SK-N-SH treated with all-trans-retinoic acid at 6 μM for 48 hours (cell line): ENCODE measurements at regions not wholly inside any gene's neighbourhood (a gene's known extent, or its start where the extent isn't known, plus 50 kb on each side); places are given as distances from the start of the nearest gene placed in this dataset.

Experiments used
- ATAC-seq: fragments of 200-7000 bp; cut with Tn5 transposase; 3 replicates; pipeline ENCODE4 v1.9.1; 2020; ENCODE audit warnings: mild to moderate bottlenecking, moderate library complexity
- ARNTL ChIP-seq: fragments of 450-650 bp; formaldehyde crosslinking; IDR thresholded peaks from 2 replicates; pipeline ENCODE4 v1.5.0; 2020; ENCODE audit warnings: low read depth, mild to moderate bottlenecking, moderate library complexity, borderline replicate concordance
- BACH2 ChIP-seq: fragments of 250-450 bp; sonication (Bioruptor Pico); IDR thresholded peaks from 2 replicates; pipeline ENCODE4 v1.9.0; 2021; ENCODE audit warnings: mild to moderate bottlenecking, borderline replicate concordance
- CSDC2 ChIP-seq: fragments of 250-450 bp; sonication (Bioruptor Pico); IDR thresholded peaks from 2 replicates; pipeline ENCODE4 v1.5.0; 2020; ENCODE audit warnings: mild to moderate bottlenecking, moderate library complexity
- ESRRG ChIP-seq: fragments of 250-450 bp; sonication (Bioruptor Pico); IDR thresholded peaks from 2 replicates; pipeline ENCODE4 v1.6.1; 2021; ENCODE audit warnings: mild to moderate bottlenecking
- ISL1 ChIP-seq: fragments of 250-450 bp; sonication (Bioruptor Pico); IDR thresholded peaks from 2 replicates; pipeline ENCODE4 v2.1.2; 2022; ENCODE audit warnings: mild to moderate bottlenecking, moderate library complexity
- OSR1 ChIP-seq: fragments of 250-450 bp; sonication (Bioruptor Pico); IDR thresholded peaks from 2 replicates; pipeline ENCODE4 v1.8.0; 2022; ENCODE audit warnings: moderate library complexity, mild to moderate bottlenecking, inconsistent platforms
- PPARA ChIP-seq: fragments of 250-450 bp; sonication (Bioruptor Pico); IDR thresholded peaks from 2 replicates; pipeline ENCODE4 v1.5.0; 2020; ENCODE audit warnings: mild to moderate bottlenecking, borderline replicate concordance
- RARB ChIP-seq: fragments of 250-450 bp; sonication (Bioruptor Pico); IDR thresholded peaks from 2 replicates; pipeline ENCODE4 v1.8.0; 2021; ENCODE audit warnings: mild to moderate bottlenecking, moderate library complexity
- SNAI2 ChIP-seq: fragments of 250-450 bp; sonication (Bioruptor Pico); IDR thresholded peaks from 2 replicates; pipeline ENCODE4 v1.5.0; 2020; ENCODE audit warnings: mild to moderate bottlenecking, moderate library complexity
- TCF4 ChIP-seq: fragments of 250-450 bp; sonication (Bioruptor Pico); IDR thresholded peaks from 2 replicates; pipeline ENCODE4 v1.8.0; 2021; ENCODE audit warnings: mild to moderate bottlenecking, moderate library complexity, borderline replicate concordance
- TOX ChIP-seq: fragments of 250-450 bp; sonication (Bioruptor Pico); IDR thresholded peaks from 2 replicates; pipeline ENCODE4 v1.8.0; 2021; ENCODE audit warnings: mild to moderate bottlenecking, moderate library complexity, borderline replicate concordance
- ZC3H10 ChIP-seq: fragments of 250-450 bp; sonication (Bioruptor Pico); IDR thresholded peaks from 2 replicates; pipeline ENCODE4 v1.5.1; 2021; ENCODE audit warnings: mild to moderate bottlenecking, moderate library complexity
- ZFP3 ChIP-seq: fragments of 250-450 bp; sonication (Bioruptor Pico); IDR thresholded peaks from 2 replicates; pipeline ENCODE4 v1.5.0; 2020; ENCODE audit warnings: mild to moderate bottlenecking, moderate library complexity
- ZNF70 ChIP-seq: fragments of 450-650 bp; formaldehyde crosslinking; IDR thresholded peaks from 2 replicates; pipeline ENCODE4 v1.5.0; 2020; ENCODE audit warnings: mild to moderate bottlenecking, moderate library complexity
- ZNF8 ChIP-seq: fragments of 450-650 bp; formaldehyde crosslinking; IDR thresholded peaks from 2 replicates; pipeline ENCODE4 v1.5.0; 2020; ENCODE audit warnings: mild to moderate bottlenecking, moderate library complexity
- TF ChIP-seq, protein P1 (sequence below): fragments of 250-450 bp; sonication (Bioruptor Pico); IDR thresholded peaks from 2 replicates; pipeline ENCODE4 v1.8.0; 2020; ENCODE audit warnings: mild to moderate bottlenecking, moderate library complexity, borderline replicate concordance
- TF ChIP-seq, protein P2 (sequence below): fragments of 250-450 bp; sonication (Bioruptor Pico); IDR thresholded peaks from 2 replicates; pipeline ENCODE4 v1.5.1; 2020; ENCODE audit warnings: low read depth, mild to moderate bottlenecking, moderate library complexity
- TF ChIP-seq, protein P3 (sequence below): fragments of 250-450 bp; sonication (Bioruptor Pico); IDR thresholded peaks from 2 replicates; pipeline ENCODE4 v1.5.1; 2021; ENCODE audit warnings: mild to moderate bottlenecking, moderate library complexity
- TF ChIP-seq, protein P4 (sequence below): fragments of 250-450 bp; sonication (Bioruptor Pico); IDR thresholded peaks from 2 replicates; pipeline ENCODE4 v1.8.0; 2021; ENCODE audit warnings: low read depth, mild to moderate bottlenecking, moderate library complexity, borderline replicate concordance

DNA sequence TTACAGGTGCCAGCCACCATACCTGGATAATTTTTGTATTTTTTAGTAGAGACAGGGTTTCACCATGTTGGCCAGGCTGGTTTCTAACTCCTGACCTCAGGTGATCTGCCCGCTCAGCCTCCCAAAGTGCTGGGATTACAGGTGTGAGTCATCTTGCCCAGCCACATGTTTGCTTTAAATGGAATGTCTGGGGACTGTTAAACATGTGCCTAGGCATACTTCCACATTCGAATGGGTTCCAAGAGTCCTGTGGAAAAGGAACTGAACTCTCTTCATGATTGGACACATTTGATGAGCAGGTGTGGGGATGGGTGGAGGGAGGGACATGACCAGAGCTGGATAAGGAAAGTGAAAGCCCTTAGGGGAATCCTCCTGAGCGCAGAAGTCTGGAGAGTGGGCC is 58.4 kb upstream of the GREB1L start:
- TF ChIP-seq, protein P1, sequence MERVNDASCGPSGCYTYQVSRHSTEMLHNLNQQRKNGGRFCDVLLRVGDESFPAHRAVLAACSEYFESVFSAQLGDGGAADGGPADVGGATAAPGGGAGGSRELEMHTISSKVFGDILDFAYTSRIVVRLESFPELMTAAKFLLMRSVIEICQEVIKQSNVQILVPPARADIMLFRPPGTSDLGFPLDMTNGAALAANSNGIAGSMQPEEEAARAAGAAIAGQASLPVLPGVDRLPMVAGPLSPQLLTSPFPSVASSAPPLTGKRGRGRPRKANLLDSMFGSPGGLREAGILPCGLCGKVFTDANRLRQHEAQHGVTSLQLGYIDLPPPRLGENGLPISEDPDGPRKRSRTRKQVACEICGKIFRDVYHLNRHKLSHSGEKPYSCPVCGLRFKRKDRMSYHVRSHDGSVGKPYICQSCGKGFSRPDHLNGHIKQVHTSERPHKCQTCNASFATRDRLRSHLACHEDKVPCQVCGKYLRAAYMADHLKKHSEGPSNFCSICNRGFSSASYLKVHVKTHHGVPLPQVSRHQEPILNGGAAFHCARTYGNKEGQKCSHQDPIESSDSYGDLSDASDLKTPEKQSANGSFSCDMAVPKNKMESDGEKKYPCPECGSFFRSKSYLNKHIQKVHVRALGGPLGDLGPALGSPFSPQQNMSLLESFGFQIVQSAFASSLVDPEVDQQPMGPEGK (CRISPR knock-in tag): no peak
- TF ChIP-seq, protein P2, sequence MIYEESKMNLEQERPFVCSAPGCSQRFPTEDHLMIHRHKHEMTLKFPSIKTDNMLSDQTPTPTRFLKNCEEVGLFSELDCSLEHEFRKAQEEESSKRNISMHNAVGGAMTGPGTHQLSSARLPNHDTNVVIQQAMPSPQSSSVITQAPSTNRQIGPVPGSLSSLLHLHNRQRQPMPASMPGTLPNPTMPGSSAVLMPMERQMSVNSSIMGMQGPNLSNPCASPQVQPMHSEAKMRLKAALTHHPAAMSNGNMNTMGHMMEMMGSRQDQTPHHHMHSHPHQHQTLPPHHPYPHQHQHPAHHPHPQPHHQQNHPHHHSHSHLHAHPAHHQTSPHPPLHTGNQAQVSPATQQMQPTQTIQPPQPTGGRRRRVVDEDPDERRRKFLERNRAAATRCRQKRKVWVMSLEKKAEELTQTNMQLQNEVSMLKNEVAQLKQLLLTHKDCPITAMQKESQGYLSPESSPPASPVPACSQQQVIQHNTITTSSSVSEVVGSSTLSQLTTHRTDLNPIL: no peak
- no peak for TF ChIP-seq TCF4 (CRISPR knock-in tag)
- no peak for TF ChIP-seq ZFP3
- no peak for TF ChIP-seq ISL1 (CRISPR knock-in tag)
- no peak for TF ChIP-seq TOX (CRISPR knock-in tag)
- TF ChIP-seq, protein P3, sequence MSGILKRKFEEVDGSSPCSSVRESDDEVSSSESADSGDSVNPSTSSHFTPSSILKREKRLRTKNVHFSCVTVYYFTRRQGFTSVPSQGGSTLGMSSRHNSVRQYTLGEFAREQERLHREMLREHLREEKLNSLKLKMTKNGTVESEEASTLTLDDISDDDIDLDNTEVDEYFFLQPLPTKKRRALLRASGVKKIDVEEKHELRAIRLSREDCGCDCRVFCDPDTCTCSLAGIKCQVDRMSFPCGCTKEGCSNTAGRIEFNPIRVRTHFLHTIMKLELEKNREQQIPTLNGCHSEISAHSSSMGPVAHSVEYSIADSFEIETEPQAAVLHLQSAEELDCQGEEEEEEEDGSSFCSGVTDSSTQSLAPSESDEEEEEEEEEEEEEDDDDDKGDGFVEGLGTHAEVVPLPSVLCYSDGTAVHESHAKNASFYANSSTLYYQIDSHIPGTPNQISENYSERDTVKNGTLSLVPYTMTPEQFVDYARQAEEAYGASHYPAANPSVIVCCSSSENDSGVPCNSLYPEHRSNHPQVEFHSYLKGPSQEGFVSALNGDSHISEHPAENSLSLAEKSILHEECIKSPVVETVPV (CRISPR knock-in tag): no peak
- no peak for TF ChIP-seq RARB
- TF ChIP-seq ESRRG (CRISPR knock-in tag): no peak
- TF ChIP-seq ZC3H10: no peak
- TF ChIP-seq BACH2: no peak
- TF ChIP-seq OSR1 (CRISPR knock-in tag): no peak
- no peak for TF ChIP-seq ARNTL (CRISPR knock-in tag)
- no peak for TF ChIP-seq ZNF70 (CRISPR knock-in tag)
- ATAC-seq: peak; percentile 23; the same call in 1 of the 3 replicates

DNA sequence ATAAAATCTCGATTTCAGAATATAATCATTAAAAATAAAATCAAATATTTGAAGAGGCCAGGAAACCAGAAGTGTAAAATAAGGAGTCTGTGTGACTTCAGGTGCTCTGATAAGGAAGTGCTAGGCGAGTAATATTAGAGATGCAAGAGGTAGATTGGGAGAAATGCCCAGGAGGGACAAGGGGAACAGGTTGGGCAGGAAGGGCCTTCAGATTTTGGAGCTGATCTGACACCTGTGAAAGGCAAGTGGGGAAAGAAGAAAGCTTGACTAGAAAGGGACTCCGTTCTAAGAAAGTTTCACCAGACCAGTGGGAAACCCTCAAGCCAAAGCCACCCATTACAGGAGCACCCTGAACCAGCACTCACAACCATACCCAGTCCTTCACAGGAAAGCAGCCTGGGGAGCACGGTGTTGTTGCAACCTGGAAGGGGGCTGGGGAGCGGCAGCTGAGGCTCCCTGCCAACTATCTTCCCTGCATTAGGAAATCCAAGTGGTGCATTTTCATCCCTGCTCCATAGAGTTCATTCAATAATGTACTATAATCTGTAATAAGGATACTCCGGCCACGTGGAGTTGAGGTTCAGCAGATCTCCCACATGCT is 57.5 kb upstream of the GREB1L start:
- ATAC-seq: no peak
- TF ChIP-seq ISL1 (CRISPR knock-in tag): no peak
- no peak for TF ChIP-seq TCF4 (CRISPR knock-in tag)
- TF ChIP-seq ZNF8 (CRISPR knock-in tag): no peak
- no peak for TF ChIP-seq ARNTL (CRISPR knock-in tag)
- no peak for TF ChIP-seq ZC3H10
- no peak for TF ChIP-seq SNAI2 (CRISPR knock-in tag)
- TF ChIP-seq, protein P3 (CRISPR knock-in tag): no peak
- no peak for TF ChIP-seq TOX (CRISPR knock-in tag)
- TF ChIP-seq ESRRG (CRISPR knock-in tag): no peak
- TF ChIP-seq, protein P4, sequence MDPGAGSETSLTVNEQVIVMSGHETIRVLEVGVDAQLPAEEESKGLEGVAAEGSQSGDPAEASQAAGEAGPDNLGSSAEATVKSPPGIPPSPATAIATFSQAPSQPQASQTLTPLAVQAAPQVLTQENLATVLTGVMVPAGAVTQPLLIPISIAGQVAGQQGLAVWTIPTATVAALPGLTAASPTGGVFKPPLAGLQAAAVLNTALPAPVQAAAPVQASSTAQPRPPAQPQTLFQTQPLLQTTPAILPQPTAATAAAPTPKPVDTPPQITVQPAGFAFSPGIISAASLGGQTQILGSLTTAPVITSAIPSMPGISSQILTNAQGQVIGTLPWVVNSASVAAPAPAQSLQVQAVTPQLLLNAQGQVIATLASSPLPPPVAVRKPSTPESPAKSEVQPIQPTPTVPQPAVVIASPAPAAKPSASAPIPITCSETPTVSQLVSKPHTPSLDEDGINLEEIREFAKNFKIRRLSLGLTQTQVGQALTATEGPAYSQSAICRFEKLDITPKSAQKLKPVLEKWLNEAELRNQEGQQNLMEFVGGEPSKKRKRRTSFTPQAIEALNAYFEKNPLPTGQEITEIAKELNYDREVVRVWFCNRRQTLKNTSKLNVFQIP (CRISPR knock-in tag): no peak
- TF ChIP-seq PPARA (CRISPR knock-in tag): no peak
- TF ChIP-seq CSDC2: no peak
- TF ChIP-seq BACH2: no peak
- TF ChIP-seq, all 23 proteins: peak for 0

DNA sequence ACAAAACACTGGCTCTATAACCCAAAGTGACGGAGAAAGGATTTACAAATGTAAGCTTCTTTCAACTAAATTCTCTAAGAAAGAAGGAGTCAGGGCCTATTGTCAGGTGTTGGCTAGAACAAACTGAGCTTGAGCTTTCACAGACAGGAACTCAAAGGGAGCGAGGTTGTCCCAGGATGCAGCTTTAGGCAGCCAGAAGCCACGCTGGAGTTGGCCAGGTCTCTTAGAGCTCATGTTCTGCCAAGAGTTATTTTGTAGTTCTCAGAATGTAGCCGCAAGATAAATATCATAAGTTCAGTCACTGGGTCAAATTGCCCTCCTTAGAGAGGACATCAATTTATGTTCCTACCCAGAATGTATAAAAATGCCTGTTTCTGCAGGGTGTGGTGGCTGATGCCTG is 54.1 kb upstream of the GREB1L start:
- no peak for ATAC-seq
- TF ChIP-seq, protein P2: no peak
- no peak for TF ChIP-seq ZNF8 (CRISPR knock-in tag)
- TF ChIP-seq PPARA (CRISPR knock-in tag): no peak
- TF ChIP-seq ARNTL (CRISPR knock-in tag): no peak
- TF ChIP-seq ISL1 (CRISPR knock-in tag): no peak
- TF ChIP-seq, protein P4 (CRISPR knock-in tag): no peak
- TF ChIP-seq ZC3H10: no peak
- no peak for TF ChIP-seq ZFP3
- no peak for TF ChIP-seq TOX (CRISPR knock-in tag)
